ENCODE measurements at regions not wholly inside any gene's neighbourhood (a gene's known extent, or its start where the extent isn't known, plus 50 kb on each side); places are given as distances from the start of the nearest gene placed in this dataset.

DNA sequence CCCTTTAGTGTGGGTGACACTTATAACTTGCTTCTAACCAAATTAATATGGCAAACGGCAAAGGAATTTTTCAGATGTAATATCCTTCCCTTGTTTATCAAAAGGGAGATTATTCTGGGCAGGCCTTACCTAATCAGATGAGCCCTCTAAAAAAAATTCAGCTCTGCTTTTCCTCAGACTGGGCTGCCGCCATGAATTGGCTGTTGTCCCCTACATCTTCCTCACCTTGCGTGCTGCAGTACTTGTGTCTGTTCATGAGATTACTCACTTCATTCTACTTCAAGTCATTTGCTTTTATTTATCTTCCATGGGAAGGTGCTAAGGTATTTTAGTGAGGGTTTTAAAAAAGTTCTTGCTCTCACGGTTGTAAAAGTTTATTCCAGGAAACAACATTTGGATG is 705.5 kb downstream of the KCNT2 start:
- Histone ChIP-seq H3K36me3 (ENCODE audit: control insufficient read depth in 4 of 4, insufficient read depth in 4 of 4, low read length in 4 of 4) (no peaks in the 10 kb centered on the region), H3K4me3 (no peak overlapping the region), H3K27me3 (ENCODE audit: control insufficient read depth in 3 of 3, insufficient read depth in 3 of 3, low read length in 2 of 3) (no peaks in the 10 kb centered on the region), H3K27ac (ENCODE audit: low read depth in 1 of 2, low read length in 1 of 2) (no peak overlapping the region), H3K9ac (ENCODE audit: insufficient read depth in 1 of 2, low read length in 2 of 2) (no peak overlapping the region), H3K9me3 (ENCODE audit: control insufficient read depth in 4 of 4, insufficient read depth in 3 of 4, low read length in 3 of 4) (no peaks in the 10 kb centered on the region), H3K4me1 (ENCODE audit: control insufficient read depth in 5 of 5, insufficient read depth in 5 of 5, low read length in 5 of 5) (no peaks in the 10 kb centered on the region)
- TF ChIP-seq, protein P1, sequence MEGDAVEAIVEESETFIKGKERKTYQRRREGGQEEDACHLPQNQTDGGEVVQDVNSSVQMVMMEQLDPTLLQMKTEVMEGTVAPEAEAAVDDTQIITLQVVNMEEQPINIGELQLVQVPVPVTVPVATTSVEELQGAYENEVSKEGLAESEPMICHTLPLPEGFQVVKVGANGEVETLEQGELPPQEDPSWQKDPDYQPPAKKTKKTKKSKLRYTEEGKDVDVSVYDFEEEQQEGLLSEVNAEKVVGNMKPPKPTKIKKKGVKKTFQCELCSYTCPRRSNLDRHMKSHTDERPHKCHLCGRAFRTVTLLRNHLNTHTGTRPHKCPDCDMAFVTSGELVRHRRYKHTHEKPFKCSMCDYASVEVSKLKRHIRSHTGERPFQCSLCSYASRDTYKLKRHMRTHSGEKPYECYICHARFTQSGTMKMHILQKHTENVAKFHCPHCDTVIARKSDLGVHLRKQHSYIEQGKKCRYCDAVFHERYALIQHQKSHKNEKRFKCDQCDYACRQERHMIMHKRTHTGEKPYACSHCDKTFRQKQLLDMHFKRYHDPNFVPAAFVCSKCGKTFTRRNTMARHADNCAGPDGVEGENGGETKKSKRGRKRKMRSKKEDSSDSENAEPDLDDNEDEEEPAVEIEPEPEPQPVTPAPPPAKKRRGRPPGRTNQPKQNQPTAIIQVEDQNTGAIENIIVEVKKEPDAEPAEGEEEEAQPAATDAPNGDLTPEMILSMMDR (IDR thresholded peaks at IDR 0.05; ENCODE audit: control extremely low read depth, extremely low read depth), result no peak
- ATAC-seq (ENCODE audit: insufficient read depth, low FRiP score), result no peak
- WGBS, 2 donors, result 70 to 81% methylated on average over 4 of the region's 4 CpGs
- no peak for DNase-seq

DNA sequence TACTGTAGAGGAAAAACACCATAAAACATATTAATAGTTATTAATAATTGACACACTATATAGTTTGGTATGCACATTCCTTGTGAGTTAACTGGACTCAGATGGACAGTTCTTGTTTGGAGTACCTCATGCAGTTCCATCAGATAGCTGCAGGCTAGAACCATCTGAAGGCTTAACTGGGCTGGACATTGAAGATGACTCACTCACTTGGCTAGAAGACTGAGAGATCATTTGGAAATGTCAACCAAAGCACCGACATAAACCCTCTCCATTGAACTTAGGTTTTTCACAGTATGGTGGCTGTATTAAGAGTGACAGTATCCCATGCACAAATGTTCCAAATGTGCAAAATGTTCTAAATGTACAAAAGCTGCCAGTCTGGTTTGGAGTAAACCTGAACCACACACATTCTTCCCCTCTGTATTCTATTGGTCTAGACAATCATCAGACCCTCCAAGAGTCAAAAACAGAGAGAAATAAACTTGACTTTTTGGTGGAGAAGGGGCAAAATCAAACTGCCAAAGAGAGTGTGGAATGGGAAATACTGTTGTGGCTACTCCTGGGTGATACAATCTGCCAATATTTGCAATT is 708.4 kb downstream of the KCNT2 start:
- 62 to 81% methylated on average over 1 of the region's 1 CpG for WGBS, 2 donors

GRCh38 chr1:195898924-195899323 is 709.3 kb downstream of the KCNT2 start:
- no peak for DNase-seq
- no peaks in the 10 kb centered on the region for H3K9me3 ChIP-seq (ENCODE audit: control insufficient read depth in 4 of 4, insufficient read depth in 3 of 4, low read length in 3 of 4)
- no peak overlapping the region for H3K4me3 ChIP-seq
- H3K4me1 ChIP-seq (ENCODE audit: control insufficient read depth in 5 of 5, insufficient read depth in 5 of 5, low read length in 5 of 5), result no peaks in the 10 kb centered on the region
- ATAC-seq (ENCODE audit: insufficient read depth, low FRiP score), result no peak
- no peak overlapping the region for H3K27ac ChIP-seq (ENCODE audit: low read depth in 1 of 2, low read length in 1 of 2)
- WGBS, 2 donors, result 14 to 18% methylated on average over 2 of the region's 2 CpGs
- no peak overlapping the region for H3K9ac ChIP-seq (ENCODE audit: insufficient read depth in 1 of 2, low read length in 2 of 2)
- TF ChIP-seq, protein P1 (IDR thresholded peaks at IDR 0.05; ENCODE audit: control extremely low read depth, extremely low read depth), result no peak
- H3K27me3 ChIP-seq (ENCODE audit: control insufficient read depth in 3 of 3, insufficient read depth in 3 of 3, low read length in 2 of 3), result no peaks in the 10 kb centered on the region
- H3K36me3 ChIP-seq (ENCODE audit: control insufficient read depth in 4 of 4, insufficient read depth in 4 of 4, low read length in 4 of 4), result no peaks in the 10 kb centered on the region

More for the DNA sequence above, 708.4 kb downstream of the KCNT2 start:
- Histone ChIP-seq H3K4me3 (no peak overlapping the region), H3K9me3 (ENCODE audit: control insufficient read depth in 4 of 4, insufficient read depth in 3 of 4, low read length in 3 of 4) (no peaks in the 10 kb centered on the region), H3K27me3 (ENCODE audit: control insufficient read depth in 3 of 3, insufficient read depth in 3 of 3, low read length in 2 of 3) (no peaks in the 10 kb centered on the region), H3K27ac (ENCODE audit: low read depth in 1 of 2, low read length in 1 of 2) (no peak overlapping the region), H3K36me3 (ENCODE audit: control insufficient read depth in 4 of 4, insufficient read depth in 4 of 4, low read length in 4 of 4) (no peaks in the 10 kb centered on the region), H3K9ac (ENCODE audit: insufficient read depth in 1 of 2, low read length in 2 of 2) (no peak overlapping the region), H3K4me1 (ENCODE audit: control insufficient read depth in 5 of 5, insufficient read depth in 5 of 5, low read length in 5 of 5) (no peaks in the 10 kb centered on the region)
- ATAC-seq (ENCODE audit: insufficient read depth, low FRiP score) (no peak), DNase-seq (no peak)
- TF ChIP-seq, protein P1 (IDR thresholded peaks at IDR 0.05; ENCODE audit: control extremely low read depth, extremely low read depth), result no peak

- WGBS, 2 donors, result 61 to 68% methylated on average over 3 of the region's 3 CpGs
- ATAC-seq (ENCODE audit: insufficient read depth, low FRiP score) (no peak), DNase-seq (no peak)
- Histone ChIP-seq H3K27ac (ENCODE audit: low read depth in 1 of 2, low read length in 1 of 2) (no peak overlapping the region), H3K4me1 (ENCODE audit: control insufficient read depth in 5 of 5, insufficient read depth in 5 of 5, low read length in 5 of 5) (no peaks in the 10 kb centered on the region), H3K9me3 (ENCODE audit: control insufficient read depth in 4 of 4, insufficient read depth in 3 of 4, low read length in 3 of 4) (no peaks in the 10 kb centered on the region), H3K9ac (ENCODE audit: insufficient read depth in 1 of 2, low read length in 2 of 2) (no peak overlapping the region), H3K36me3 (ENCODE audit: control insufficient read depth in 4 of 4, insufficient read depth in 4 of 4, low read length in 4 of 4) (no peaks in the 10 kb centered on the region), H3K4me3 (no peak overlapping the region), H3K27me3 (ENCODE audit: control insufficient read depth in 3 of 3, insufficient read depth in 3 of 3, low read length in 2 of 3) (no peaks in the 10 kb centered on the region)
- TF ChIP-seq, protein P1 (IDR thresholded peaks at IDR 0.05; ENCODE audit: control extremely low read depth, extremely low read depth), result no peak
These were observed 709.9 kb downstream of the KCNT2 start for GRCh38 chr1:195898373-195898772.

Data from lung (tissue), 11 donors.